BLaER1 treated with 17β-estradiol and CSF1 and Interleukin-3, amounts not matched to agents 10 nM and 100 nM (cell line): ENCODE measurements at regions not wholly inside any gene's neighbourhood (a gene's known extent, or its start where the extent isn't known, plus 50 kb on each side); places are given as distances from the start of the nearest gene placed in this dataset.

Source experiments
- H3K27ac ChIP-seq, 11 experiments: shearing (Covaris generic); formaldehyde crosslinking; 2 replicates each; pipeline ENCODE4 v1.8.1; 2022
- H3K27me3 ChIP-seq, 11 experiments: shearing (Covaris generic); formaldehyde crosslinking; 2 replicates each; pipeline ENCODE4 v1.8.1; 2022
- H3K36me3 ChIP-seq, 11 experiments: shearing (Covaris generic); formaldehyde crosslinking; 2 replicates each; pipeline ENCODE4 v1.8.1; 2022
- H3K4me1 ChIP-seq, 10 experiments: shearing (Covaris generic); formaldehyde crosslinking; 2 replicates each; pipeline ENCODE4 v1.8.1; 2022
- H3K4me2 ChIP-seq, 11 experiments: shearing (Covaris generic); formaldehyde crosslinking; 2 replicates each; pipeline ENCODE4 v1.8.1; 2022
- H3K4me3 ChIP-seq, 10 experiments: shearing (Covaris generic); formaldehyde crosslinking; 2 replicates each; pipeline ENCODE4 v1.8.1; 2022
- H3K9ac ChIP-seq, 11 experiments: shearing (Covaris generic); formaldehyde crosslinking; 2 replicates each; pipeline ENCODE4 v1.8.1; 2022
- H3K9me3 ChIP-seq, 11 experiments: shearing (Covaris generic); formaldehyde crosslinking; replicated peaks in 1 of 11; 2 replicates each; pipeline ENCODE4 v1.8.1; 2022
- H4K20me1 ChIP-seq, 11 experiments: shearing (Covaris generic); formaldehyde crosslinking; 2 replicates each; pipeline ENCODE4 v1.8.1; 2022
- Cebpa-rat ChIP-seq, 11 experiments: shearing (Covaris generic); IDR thresholded peaks; 2 replicates each; pipeline ENCODE4 v1.8.1; 2022

DNA sequence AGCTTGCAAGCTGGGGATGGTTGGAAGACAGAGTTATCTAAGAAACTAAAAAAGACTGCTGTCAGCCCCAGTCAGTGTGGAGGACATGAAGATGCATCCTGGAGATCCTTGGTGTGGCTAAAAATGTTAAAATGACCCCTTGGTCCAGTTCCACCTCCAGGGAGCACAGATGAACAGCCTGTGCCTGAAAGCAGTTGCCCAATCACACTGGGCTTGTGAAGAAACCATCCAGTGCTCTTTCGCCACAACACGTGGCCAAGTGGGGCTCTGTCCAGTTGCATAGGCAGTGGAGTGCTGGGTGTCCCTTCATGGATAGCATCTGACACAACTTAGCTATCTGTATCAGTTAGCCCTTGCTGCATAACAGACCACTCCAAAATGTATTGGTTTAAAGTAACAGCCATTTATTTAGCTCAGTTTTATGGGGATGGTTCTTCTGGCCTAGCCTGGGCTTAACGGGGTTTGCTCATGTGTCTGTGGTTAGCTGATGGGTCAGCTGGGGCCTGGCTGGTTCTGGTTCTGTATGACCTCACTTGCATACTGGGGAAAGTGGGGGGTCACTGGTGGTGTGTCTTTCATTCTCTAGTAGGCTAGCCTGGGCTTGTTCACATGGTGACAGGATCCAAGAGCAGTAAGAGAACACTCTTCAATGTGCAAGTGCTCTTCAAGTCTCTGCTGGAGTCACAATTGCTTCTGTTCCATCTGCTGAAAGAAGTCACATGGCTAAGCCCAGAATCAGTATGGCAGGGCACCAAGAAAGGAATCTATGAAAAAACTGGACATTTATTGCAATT is 226.2 kb downstream of the PDCD6IP start:
- Histone ChIP-seq H3K4me2 (no peak overlapping the region), H4K20me1 (no peaks in the 10 kb centered on the region)

DNA sequence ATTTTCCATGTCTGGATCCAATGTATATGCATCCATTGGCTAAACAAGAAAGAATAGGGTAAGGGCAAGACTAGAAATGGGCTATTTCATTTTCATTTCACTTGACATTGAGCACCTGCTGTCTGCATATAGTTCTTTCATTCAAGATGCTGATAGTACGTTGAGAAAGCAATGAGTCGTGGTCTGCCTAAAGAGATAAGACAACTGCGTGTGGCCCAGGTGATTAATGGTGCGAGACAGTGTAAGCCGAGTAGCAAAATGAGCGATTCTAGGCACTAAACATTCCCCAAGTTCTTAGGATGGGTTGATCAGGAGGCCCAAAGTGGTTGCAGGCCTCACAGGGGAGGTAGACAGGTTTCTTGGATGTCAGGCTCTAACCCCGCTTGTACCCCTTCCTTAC is 235.4 kb downstream of the PDCD6IP start:
- H3K27me3 ChIP-seq = no peaks in the 10 kb centered on the region
- no peak overlapping the region for H3K9ac ChIP-seq
- no peak for TF ChIP-seq Cebpa-rat (IDR thresholded peaks at IDR 0.05)
- no peak overlapping the region for H3K27ac ChIP-seq
- peaks cover 0 to 7% (median 0%) of the 10 kb centered on the region in 10 experiments; a peak in 5 of 20 replicates for H3K4me1 ChIP-seq
- H3K4me2 ChIP-seq = peak overlapping the region in 4 of 11 experiments; percentile 13 to 31 (median 28); a peak in 3 of 22 replicates
- H4K20me1 ChIP-seq = no peaks in the 10 kb centered on the region
- H3K4me3 ChIP-seq = no peak overlapping the region
- H3K9me3 ChIP-seq = peaks cover 0 to 5% (median 0%) of the 10 kb centered on the region in 11 experiments; a peak in 3 of 22 replicates
- no peaks in the 10 kb centered on the region for H3K36me3 ChIP-seq

More for the DNA sequence above, 226.2 kb downstream of the PDCD6IP start:
- Histone ChIP-seq H3K9me3 (peaks cover 0 to 21% (median 10%) of the 10 kb centered on the region in 11 experiments; a peak in 8 of 22 replicates), H3K27me3 (no peaks in the 10 kb centered on the region), H3K27ac (no peak overlapping the region), H3K4me3 (no peak overlapping the region), H3K9ac (no peak overlapping the region), H3K4me1 (peaks cover 16 to 54% (median 37%) of the 10 kb centered on the region in 10 experiments), H3K36me3 (no peaks in the 10 kb centered on the region)
- no peak for TF ChIP-seq Cebpa-rat (IDR thresholded peaks at IDR 0.05)

DNA sequence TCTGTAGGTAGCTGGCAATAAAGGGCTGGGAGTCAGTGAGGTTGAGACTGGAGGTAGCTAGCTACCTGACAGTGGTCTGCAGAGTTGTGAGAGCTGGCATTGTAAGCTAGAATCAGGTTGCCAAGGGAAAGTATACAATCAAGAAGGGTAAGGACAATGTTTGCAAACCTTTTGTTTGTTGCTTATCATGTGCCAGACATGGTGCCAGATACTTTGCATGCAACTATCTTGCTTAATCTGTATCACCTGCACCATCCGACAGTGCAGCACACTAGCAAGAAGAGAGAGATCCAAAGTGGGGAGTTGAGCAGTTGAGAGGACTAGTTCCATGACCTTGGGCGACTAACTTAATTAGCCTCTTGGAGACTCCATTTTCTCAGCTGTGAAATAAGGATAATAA is 236.4 kb downstream of the PDCD6IP start:
- Histone ChIP-seq H3K4me3 (no peak overlapping the region), H4K20me1 (no peaks in the 10 kb centered on the region)
- no peak for TF ChIP-seq Cebpa-rat (IDR thresholded peaks at IDR 0.05)

DNA sequence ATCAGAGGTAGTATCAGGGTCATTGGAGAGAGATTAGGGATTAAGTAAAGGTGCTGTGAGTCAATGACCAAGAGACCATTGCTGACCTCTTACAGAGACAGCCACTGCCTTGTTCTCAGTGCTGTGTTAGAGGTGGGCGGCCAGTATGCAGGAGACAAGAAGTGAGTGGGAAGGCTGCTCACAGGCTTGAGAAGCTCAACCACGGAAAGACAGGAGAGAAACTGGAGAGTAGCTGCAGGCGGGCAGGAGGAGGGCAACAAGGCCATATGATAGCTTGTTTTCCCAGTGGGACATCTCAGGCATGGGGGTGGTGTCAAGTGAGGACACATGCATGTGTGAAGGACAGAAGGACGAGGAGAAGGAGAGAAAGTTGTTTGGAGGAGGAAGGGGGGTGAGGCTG is 237.3 kb downstream of the PDCD6IP start:
- H3K27me3 ChIP-seq = no peaks in the 10 kb centered on the region
- peaks cover 0 to 5% (median 0%) of the 10 kb centered on the region in 11 experiments; a peak in 3 of 22 replicates for H3K9me3 ChIP-seq
- TF ChIP-seq Cebpa-rat (IDR thresholded peaks at IDR 0.05) = no peak
- H3K27ac ChIP-seq = no peak overlapping the region
- H3K4me1 ChIP-seq = peaks cover 0 to 15% (median 3%) of the 10 kb centered on the region in 10 experiments; a peak in 9 of 20 replicates
- no peak overlapping the region for H3K4me3 ChIP-seq
- no peaks in the 10 kb centered on the region for H4K20me1 ChIP-seq
- H3K36me3 ChIP-seq = no peaks in the 10 kb centered on the region
- no peak overlapping the region for H3K4me2 ChIP-seq
- no peak overlapping the region for H3K9ac ChIP-seq

More for the DNA sequence above, 236.4 kb downstream of the PDCD6IP start:
- Histone ChIP-seq H3K9ac (no peak overlapping the region), H3K9me3 (peaks cover 0 to 5% (median 0%) of the 10 kb centered on the region in 11 experiments; a peak in 3 of 22 replicates), H3K36me3 (no peaks in the 10 kb centered on the region), H3K4me2 (no peak overlapping the region), H3K27me3 (no peaks in the 10 kb centered on the region), H3K27ac (no peak overlapping the region), H3K4me1 (peaks cover 0 to 9% (median 0%) of the 10 kb centered on the region in 10 experiments; a peak in 5 of 20 replicates)

DNA sequence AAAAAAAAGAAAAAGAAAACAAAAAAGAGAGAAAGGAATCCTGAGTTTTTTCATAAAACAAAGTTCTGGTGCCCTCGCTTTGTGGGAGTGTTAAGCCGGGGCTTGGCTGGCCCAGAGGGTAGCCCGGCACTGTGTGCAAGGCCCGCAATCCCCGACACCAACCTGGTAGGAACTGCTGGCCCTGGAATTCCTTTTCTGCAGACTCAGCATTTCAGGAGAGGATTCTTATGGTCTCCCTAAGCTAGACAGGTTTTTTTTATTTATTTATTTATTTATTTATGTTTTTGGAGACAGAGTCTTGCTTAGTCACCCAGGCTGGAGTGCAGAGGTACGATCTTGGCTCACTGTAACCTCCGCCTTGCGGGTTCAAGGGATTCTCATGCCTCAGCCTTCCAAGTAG is 238.8 kb downstream of the PDCD6IP start:
- H4K20me1 ChIP-seq = no peaks in the 10 kb centered on the region
- no peak for TF ChIP-seq Cebpa-rat (IDR thresholded peaks at IDR 0.05)

DNA sequence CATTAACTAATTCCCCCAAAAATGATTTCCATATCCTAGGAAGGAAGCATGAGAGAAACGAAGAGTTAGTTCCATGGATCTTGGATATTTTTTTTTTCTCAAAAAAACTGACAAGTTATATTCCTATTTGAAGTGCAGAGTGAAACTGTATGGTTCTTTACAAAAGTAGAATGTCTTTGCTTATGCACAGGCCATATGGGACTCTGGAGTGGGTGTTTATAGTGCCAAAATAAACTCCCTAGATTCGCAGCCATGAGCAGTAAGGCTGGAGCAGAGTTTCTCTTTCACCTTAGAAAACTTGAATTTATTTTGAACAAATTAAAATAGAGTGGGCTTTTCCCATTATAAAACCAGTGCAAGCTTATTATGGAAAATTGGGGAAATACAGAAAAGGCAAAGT is 239.7 kb downstream of the PDCD6IP start:
- no peak overlapping the region for H3K9ac ChIP-seq
- H3K9me3 ChIP-seq = peaks cover 0 to 5% (median 0%) of the 10 kb centered on the region in 11 experiments; a peak in 1 of 22 replicates
- TF ChIP-seq Cebpa-rat (IDR thresholded peaks at IDR 0.05) = no peak
- no peaks in the 10 kb centered on the region for H3K27me3 ChIP-seq
- no peak overlapping the region for H3K4me3 ChIP-seq
- H3K4me2 ChIP-seq = no peak overlapping the region
- no peaks in the 10 kb centered on the region for H3K36me3 ChIP-seq
- peaks cover 0 to 24% (median 8%) of the 10 kb centered on the region in 10 experiments; a peak in 13 of 20 replicates for H3K4me1 ChIP-seq
- no peaks in the 10 kb centered on the region for H4K20me1 ChIP-seq
- no peak overlapping the region for H3K27ac ChIP-seq

More for the DNA sequence above, 238.8 kb downstream of the PDCD6IP start:
- Histone ChIP-seq H3K27me3 (no peaks in the 10 kb centered on the region), H3K4me1 (peaks cover 0 to 19% (median 3%) of the 10 kb centered on the region in 10 experiments; a peak in 9 of 20 replicates), H3K9me3 (peaks cover 0 to 5% (median 0%) of the 10 kb centered on the region in 11 experiments; a peak in 2 of 22 replicates), H3K4me3 (no peak overlapping the region), H3K36me3 (no peaks in the 10 kb centered on the region), H3K4me2 (no peak overlapping the region), H3K27ac (no peak overlapping the region), H3K9ac (no peak overlapping the region)

DNA sequence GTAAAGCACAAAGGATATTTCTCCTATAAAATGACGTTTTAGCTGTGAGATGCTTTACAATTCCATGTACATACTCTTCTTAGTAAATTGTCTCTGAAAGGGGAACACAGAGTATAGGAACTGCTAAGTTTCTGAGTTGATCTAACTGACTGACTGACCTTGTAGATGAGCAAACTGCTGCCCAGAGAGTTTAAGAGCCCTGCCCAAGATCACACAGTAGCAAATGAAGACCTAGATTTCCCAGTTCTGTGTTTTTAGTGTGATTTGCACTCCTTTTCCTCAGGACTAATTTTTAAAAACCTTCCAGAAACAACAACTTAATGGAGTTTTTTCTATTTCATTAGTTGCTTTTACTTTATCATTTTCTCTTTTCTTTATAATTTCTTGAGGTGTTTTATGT is 247.7 kb downstream of the PDCD6IP start:
- no peaks in the 10 kb centered on the region for H3K36me3 ChIP-seq
- TF ChIP-seq Cebpa-rat (IDR thresholded peaks at IDR 0.05) = no peak

DNA sequence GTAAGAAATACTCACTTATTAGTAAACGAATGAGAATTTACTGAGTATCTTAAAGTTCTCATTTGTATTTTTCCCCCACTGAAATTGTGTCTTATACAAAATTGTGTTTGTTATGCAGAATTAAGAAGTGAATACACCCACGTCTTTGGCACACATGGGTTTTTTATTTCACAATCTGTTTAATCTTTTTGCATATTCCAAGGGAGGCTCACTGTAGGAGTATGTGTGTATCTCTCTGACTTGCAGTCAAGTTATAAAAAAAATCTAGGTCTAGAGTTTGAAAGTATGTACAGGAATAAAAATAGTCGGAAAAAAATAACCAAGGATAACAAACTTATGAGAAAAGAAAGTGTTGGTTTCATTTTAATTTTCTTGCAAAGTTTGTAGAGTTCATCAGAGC is 255.2 kb downstream of the PDCD6IP start:
- Histone ChIP-seq H3K9ac (no peak overlapping the region), H3K36me3 (no peaks in the 10 kb centered on the region), H3K9me3 (peaks cover 0 to 4% (median 0%) of the 10 kb centered on the region in 11 experiments; a peak in 3 of 22 replicates), H3K27me3 (no peaks in the 10 kb centered on the region), H3K4me2 (no peak overlapping the region), H3K4me1 (peaks cover 0 to 22% (median 13%) of the 10 kb centered on the region in 10 experiments; a peak in 12 of 20 replicates), H4K20me1 (no peaks in the 10 kb centered on the region), H3K4me3 (no peak overlapping the region), H3K27ac (no peak overlapping the region)
- no peak for TF ChIP-seq Cebpa-rat (IDR thresholded peaks at IDR 0.05)

More for the DNA sequence above, 247.7 kb downstream of the PDCD6IP start:
- H3K4me2 ChIP-seq = peak overlapping the region in 3 of 11 experiments; percentile 18 to 72 (median 55); a peak in 5 of 22 replicates
- H3K9me3 ChIP-seq = no peaks in the 10 kb centered on the region
- no peaks in the 10 kb centered on the region for H3K27me3 ChIP-seq
- H3K27ac ChIP-seq = no peak overlapping the region
- no peak overlapping the region for H3K9ac ChIP-seq
- H4K20me1 ChIP-seq = no peaks in the 10 kb centered on the region
- H3K4me1 ChIP-seq = peaks cover 11 to 39% (median 30%) of the 10 kb centered on the region in 10 experiments; a peak in 18 of 20 replicates
- no peak overlapping the region for H3K4me3 ChIP-seq

DNA sequence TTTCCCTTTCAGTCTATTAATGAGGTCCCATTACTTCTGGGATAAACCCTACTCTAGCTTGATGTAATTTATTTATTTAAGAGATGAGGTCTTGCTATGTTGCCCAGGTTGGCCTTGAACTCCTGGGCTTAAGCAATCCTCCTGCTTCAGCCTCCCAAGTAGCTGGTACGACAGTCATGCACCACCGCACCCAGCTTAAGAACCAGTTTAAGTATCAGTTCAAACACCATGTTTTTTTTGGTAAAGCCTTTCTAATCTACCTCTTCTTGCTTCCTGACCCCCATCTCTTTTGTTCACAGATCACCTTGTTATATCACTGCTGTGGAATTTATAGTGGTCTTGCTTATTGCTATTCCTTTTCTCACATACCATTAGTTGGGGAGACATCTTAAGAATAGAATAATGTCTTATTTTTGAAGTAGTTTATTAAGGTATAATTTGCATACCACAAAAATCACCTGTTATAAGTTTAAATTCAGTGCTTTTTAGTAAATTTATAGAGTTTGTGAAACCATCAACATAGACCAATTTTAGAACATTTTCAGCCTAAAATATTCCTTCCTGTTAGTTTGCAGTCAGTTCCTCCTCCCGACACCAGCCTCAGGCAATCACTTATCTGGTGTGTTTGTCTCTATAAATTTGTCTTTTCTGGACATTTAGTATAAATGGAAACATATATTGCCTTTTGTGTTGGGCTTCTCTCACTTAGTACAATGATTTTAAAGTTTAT is 257.9 kb downstream of the PDCD6IP start:
- peak overlapping the region in 8 of 11 experiments; percentile 0 to 63 (median 42); a peak in 12 of 22 replicates for H3K4me2 ChIP-seq

More for the DNA sequence above, 257.9 kb downstream of the PDCD6IP start:
- Histone ChIP-seq H3K4me3 (no peak overlapping the region), H3K9me3 (peaks cover 0 to 23% (median 11%) of the 10 kb centered on the region in 11 experiments; a peak in 12 of 22 replicates), H3K27ac (peak overlapping the region in 5 of 11 experiments; percentile 11 to 66 (median 35); a peak in 7 of 22 replicates), H3K27me3 (no peaks in the 10 kb centered on the region), H3K36me3 (no peaks in the 10 kb centered on the region), H4K20me1 (no peaks in the 10 kb centered on the region), H3K4me1 (peaks cover 0 to 22% (median 13%) of the 10 kb centered on the region in 10 experiments; a peak in 12 of 20 replicates), H3K9ac (peak overlapping the region in 1 of 11 experiments; percentile 36; a peak in 1 of 22 replicates)
- TF ChIP-seq Cebpa-rat (IDR thresholded peaks at IDR 0.05) = no peak
